Stimulated activated naive CD4-positive, alpha-beta T cell treated with Interleukin-2 at 50 U/mL for 16 hours (primary cell): ENCODE measurements at regions not wholly inside any gene's neighbourhood (a gene's known extent, or its start where the extent isn't known, plus 50 kb on each side); places are given as distances from the start of the nearest gene placed in this dataset.

Experiments used
- DNase-seq: peaks from one replicate; lab custom pipeline; 2025; lab: John Stamatoyannopoulos, UW

DNA sequence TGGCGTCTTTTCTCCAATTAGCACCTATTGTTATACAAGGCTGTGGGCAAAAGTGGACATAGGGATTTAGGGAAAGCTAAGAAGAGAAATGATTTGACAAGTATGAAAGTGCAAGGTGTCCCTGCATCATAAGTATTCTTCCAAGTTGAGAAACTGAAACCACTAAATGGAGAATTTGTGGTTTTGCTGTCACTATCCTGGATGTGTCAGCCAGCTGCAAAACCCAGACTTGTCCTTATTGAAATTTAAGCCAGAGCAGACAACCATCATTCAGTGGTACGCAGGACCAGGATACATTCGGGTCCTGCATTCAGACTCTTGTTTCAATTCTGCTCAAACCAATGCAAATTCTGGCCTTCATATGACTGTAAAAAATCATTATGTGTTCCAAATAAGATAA is 384.8 kb upstream of the TGFBR2 start:
- DNase-seq = no peak

DNA sequence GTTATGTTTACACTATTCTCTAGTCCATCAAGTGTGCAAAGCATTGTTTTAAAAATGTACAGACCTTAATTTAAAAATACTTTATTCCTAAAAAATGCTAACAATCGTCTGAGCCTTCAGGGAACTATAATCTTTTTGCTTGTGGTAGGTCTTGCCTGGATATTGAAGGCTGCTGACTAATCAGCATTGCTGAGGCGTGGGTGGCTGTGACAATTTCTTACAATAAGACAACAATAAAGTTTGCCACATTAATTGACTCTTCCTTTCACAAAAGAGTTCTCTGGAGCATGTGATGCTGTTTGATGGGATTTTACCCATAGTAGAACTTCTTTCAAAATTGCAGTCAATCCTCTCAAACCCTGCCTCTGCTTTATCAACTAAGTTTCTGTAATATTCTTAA is 384.0 kb upstream of the TGFBR2 start:
- no peak for DNase-seq

DNA sequence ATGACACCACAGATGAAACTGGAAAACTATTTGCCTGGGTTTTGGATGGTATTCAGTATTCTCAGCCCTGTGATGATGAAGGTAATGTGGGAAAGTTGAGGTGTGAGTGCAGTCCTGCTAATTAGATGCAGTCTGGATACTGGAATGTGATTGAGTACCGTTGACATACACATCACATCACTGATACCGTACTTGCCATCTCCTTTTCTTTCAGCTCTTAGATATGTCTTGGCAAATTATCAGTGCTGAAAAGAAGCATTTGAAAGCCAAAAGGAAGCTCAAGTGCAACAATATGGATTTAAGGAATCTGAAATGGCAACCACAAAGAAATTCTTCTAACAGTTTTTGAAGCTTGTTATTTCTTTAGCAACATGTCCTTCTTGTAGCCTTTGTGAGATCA is 381.4 kb upstream of the TGFBR2 start:
- DNase-seq = no peak

DNA sequence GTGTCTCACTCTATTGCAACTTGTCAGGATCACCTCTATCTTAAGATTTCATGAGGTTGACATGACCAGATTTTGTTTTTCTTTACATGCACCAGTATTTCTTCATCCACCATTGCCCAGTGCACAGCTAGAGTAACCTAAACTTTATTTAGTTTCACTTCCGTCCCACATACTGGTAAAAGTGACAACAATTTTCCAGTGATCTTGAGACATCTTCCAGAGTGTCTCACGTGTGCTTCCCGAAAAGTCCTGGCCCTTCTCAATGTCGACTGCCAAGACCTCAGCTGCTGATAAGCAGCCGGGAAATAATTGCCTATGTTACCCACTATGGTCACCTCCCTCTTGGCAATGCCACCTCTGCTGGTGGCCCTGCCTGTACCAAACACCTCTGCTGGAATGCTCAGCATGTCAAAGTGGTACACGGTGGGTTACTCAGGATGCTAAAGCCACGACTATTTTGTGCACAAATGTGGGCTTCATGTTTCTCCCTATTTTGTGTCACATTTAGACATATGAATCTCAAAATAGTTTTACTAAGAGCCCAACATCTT is 379.7 kb upstream of the TGFBR2 start:
- no peak for DNase-seq

DNA sequence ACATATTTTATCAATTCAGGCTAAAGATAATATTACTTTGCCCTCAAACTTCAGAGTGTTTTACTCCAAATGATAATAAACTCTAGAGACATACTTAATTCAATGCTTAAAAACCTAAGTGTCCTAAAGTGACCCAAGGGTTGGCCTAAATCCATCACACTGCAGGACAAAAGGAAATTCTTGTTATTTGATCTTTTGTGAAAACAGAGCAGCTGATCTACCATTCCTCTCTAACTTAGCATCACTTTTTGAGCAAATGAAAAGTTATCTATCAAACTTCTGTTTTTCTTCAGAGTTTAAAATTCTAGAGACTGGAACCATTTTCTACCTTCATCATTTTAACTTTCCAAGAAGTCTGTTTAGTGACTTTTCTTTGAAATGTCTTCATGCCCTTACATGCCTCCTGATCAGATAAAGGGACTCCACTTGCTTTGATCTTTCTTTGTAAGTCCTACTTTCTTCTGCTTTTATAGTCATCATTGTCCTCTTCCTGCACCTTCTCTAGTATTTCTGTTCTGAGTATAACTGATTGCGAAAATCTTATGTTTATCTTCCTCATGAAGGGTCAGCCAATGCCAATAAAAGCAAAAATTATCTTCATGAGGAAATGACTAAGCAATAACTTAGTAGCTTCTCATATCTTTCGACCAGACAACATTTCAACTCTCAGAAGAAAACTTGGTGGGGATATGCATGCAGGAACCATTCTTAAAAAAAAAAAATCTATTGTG is 378.7 kb upstream of the TGFBR2 start:
- no peak for DNase-seq

GRCh38 chr3:30228302-30228631 is 378.1 kb upstream of the TGFBR2 start:
- DNase-seq = no peak

DNA sequence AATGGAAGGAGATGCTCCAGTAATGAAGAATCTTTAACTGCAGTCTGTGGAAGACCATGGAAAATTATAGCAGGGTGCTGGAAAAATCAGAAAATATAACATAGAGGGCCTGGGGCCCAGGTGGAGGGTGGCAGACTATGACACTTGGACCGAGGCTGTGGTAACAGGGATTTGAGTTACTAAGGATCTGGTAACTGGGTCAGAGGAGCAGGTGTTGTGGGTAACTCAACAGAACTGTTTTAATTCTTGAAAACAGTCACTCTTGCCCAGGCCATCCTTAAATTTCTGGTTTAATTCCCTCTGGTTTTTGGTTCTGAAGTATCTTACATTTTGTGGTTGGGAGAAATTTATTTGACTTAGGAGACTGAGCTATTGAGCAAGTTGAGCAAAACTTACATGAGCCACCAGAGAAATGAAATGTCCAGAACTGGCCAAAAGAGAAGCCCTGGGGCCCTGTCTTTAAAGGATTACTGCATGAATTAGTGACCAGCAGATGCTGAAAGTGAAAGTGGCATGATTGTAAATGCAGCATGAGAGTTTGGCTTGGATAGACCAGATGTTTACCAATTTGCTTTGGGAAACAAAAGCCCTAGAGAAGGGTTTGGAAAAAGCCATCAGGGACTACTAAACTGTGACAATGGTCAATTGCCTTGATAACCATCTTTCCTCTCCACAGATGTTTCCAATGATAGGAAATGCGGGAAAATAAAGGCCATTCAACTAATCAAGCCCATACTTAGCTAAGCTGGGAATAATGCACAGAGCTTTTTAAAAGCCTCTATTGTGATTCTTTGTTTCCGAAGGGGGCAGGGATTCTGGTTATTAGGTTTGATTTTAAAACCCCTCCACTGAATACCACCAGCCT is 374.9 kb upstream of the TGFBR2 start:
- DNase-seq = no peak

GRCh38 chr3:30232142-30232541 is 374.3 kb upstream of the TGFBR2 start:
- DNase-seq = no peak

- DNase-seq = no peak
These were observed 372.3 kb upstream of the TGFBR2 start for GRCh38 chr3:30233913-30234646.

DNA sequence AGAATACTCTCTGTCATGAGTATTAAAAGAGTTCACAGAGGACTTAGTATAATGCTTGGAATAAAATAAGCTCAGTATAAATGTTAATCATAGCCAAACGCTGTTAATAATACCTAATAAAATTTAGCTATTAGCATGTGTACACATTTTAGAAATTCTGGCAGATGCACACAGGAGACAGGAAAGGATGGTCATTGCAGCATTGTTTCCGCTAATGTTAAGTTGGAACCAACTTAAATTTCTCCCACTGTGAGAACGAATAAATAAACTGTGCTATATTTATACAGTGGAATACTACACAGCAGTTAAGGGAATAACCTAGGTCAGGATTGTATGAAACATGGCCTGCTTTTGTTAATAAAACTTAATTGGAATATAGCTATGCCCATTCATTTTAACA is 370.4 kb upstream of the TGFBR2 start:
- no peak for DNase-seq

DNA sequence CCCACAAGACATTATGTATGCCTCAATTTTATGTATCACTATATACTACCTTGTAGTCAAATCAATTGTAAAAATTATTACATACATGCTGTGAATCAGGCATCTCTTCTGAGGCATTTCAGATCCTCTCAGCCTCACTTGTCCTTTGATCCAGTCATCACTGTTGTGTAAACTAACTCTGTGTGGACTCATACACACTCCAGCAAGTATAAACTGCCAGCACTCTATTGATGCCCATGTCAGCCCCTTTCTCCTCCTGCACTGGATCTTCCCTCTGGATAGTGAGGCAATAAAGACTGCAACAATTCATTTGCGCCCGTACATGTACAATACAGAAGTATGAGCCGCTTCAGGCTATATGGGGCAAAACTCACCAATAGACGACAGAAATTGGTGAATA is 364.7 kb upstream of the TGFBR2 start:
- DNase-seq = no peak

DNA sequence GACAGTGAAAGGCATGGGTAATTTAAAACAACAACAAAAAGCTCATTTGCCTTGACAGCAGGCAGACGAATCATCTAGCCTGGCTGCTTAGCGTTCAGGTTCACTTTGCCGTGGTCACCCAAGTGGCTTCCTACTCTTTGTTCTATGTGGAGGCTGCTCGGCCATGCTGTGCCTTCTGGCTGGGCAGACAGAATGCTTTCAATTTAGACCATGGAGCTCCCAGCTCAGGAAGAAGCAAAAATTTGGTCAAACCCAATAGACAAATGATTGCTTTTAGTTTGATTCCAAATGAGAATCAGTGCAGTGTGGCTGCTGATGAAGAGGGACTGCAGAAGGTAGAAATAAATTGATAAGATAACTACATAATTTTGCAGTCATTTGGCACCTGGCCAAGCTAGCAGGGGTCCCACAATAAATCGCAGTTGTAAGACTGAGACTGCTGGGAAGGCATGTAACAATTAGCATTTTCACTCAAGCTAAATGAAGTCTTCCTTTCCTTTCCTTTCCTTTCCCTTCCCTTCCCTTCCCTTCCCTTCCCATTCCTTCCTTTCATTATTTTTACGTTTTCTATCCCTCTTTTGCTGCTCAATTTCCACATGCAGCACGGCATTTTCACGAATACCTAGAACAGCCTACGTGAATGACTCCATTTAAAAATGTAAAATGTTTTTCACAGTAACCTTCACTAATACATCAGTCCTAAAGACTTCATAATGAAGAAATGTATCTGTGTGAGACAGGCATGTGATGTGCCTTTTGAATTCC is 360.4 kb upstream of the TGFBR2 start:
- DNase-seq = no peak

- DNase-seq = no peak
These were observed 358.0 kb upstream of the TGFBR2 start for GRCh38 chr3:30248423-30248822.

DNA sequence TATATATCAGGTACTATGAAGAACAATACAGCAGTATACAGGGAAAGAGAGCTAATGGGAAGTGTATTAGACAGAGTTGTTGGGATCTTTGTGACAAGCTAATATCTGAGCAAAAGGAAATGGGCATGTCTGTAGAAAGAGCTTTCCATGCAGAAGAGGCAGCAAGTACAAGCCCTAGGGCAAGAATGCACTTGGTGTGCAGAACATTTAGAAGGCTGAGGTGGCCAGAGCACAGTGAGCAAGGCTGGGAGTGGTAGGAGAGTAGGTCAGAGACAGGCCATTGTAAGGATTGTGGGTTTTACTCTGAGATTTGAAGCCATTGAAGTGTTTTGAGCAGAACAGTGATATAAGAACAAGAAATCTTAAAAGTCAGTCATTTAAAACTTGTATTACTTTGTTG is 353.9 kb upstream of the TGFBR2 start:
- DNase-seq = no peak

- DNase-seq = no peak
These were observed 352.6 kb upstream of the TGFBR2 start for GRCh38 chr3:30253832-30254231.

- no peak for DNase-seq
These were observed 349.9 kb upstream of the TGFBR2 start for GRCh38 chr3:30256474-30256873.

DNA sequence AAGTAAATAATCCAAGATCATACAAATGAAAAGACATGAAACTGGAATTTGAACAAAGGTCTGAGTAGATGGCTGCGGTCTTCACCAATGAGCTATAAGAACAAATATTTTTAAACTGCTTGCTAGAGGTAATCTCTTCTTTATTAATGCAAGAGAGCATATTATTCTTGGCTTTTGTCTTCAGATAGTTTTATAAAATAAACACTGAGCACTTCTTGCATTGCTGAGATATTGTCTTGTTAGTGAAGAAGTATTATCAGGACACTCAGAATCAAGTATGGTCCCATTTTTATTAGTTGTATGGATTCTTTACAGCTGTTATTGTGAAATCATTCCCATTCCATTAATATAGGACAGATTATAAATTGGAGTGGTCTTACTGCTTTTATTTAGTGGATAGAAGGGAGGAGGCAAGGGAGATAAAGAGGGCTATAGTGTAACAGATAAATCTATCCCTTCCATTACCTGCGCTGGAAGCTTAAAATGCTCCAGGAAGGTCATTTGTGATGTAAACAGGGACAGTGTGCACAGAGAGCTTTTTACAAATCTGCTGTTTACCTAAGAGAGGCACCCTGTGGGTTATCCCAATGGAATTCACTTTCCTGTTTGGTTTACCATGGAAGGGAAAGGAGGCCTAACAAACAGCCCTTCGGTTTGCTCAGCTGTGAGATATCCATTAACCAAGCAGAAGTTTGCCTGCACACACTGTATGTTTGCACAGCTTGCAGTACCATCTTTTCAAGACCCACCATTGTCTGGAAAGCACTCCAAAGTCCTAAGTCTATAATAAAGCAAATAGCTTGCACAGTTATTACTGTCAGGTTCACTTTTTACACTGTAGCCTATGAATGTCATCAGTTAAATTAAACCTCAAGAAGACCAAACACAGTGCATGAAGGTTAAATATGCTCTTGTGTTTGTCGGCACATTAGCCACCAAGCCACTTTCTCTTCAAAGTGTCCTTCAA is 347.7 kb upstream of the TGFBR2 start:
- DNase-seq = no peak

- no peak for DNase-seq
These were observed 346.7 kb upstream of the TGFBR2 start for GRCh38 chr3:30259730-30260129.

GRCh38 chr3:30260762-30261161 is 345.6 kb upstream of the TGFBR2 start:
- no peak for DNase-seq

GRCh38 chr3:30263238-30263924 is 343.0 kb upstream of the TGFBR2 start:
- DNase-seq = no peak
